GM23248 (cell line): ENCODE measurements at regions not wholly inside any gene's neighbourhood (a gene's known extent, or its start where the extent isn't known, plus 50 kb on each side); places are given as distances from the start of the nearest gene placed in this dataset.

Experiments used
- DNase-seq: peaks from one replicate; pipeline ENCODE4 v3.0.0-alpha.2; 2015
- H2AFZ ChIP-seq: fragments of 200-600 bp; sonication (generic); 2 replicates; pipeline ENCODE4 v1.6.1; 2016; ENCODE audit warnings: antibody characterized with exemption
- H3F3A ChIP-seq: fragments of 200-600 bp; sonication (generic); 2 replicates; pipeline ENCODE4 v1.6.1; 2016; ENCODE audit warnings: mild to moderate bottlenecking, antibody characterized with exemption, mixed run types; ENCODE audit not compliant: insufficient read depth
- H3K27ac ChIP-seq: fragments of 200-600 bp; sonication (generic); 2 replicates; pipeline ENCODE4 v1.5.1; 2016; ENCODE audit warnings: mild to moderate bottlenecking
- H3K27me3 ChIP-seq: fragments of 200-600 bp; sonication (generic); replicated peaks from 2 replicates; pipeline ENCODE4 v1.6.1; 2016; ENCODE audit warnings: mild to moderate bottlenecking; ENCODE audit not compliant: insufficient read depth
- H3K36me3 ChIP-seq: fragments of 200-600 bp; sonication (generic); 2 replicates; pipeline ENCODE4 v1.6.1; 2016; ENCODE audit warnings: low read depth, mild to moderate bottlenecking
- H3K4me1 ChIP-seq: fragments of 200-600 bp; sonication (generic); 2 replicates; pipeline ENCODE4 v1.6.1; 2016; ENCODE audit warnings: mild to moderate bottlenecking; ENCODE audit not compliant: insufficient read depth
- H3K4me2 ChIP-seq: fragments of 200-600 bp; sonication (generic); one replicate; pipeline ENCODE4 v1.6.1; 2016; ENCODE audit warnings: mild to moderate bottlenecking; ENCODE audit not compliant: unreplicated experiment
- H3K4me3 ChIP-seq: fragments of 200-600 bp; sonication (generic); 2 replicates; pipeline ENCODE4 v1.5.1; 2016; ENCODE audit warnings: mild to moderate bottlenecking
- H3K79me2 ChIP-seq: fragments of 200-600 bp; sonication (generic); 2 replicates; pipeline ENCODE4 v1.6.1; 2016; ENCODE audit warnings: mild to moderate bottlenecking; ENCODE audit not compliant: insufficient read depth
- H3K9ac ChIP-seq: fragments of 200-600 bp; sonication (generic); 2 replicates; pipeline ENCODE4 v1.6.1; 2016; ENCODE audit warnings: mild to moderate bottlenecking
- H3K9me2 ChIP-seq: fragments of 200-600 bp; sonication (generic); 2 replicates; pipeline ENCODE4 v1.6.1; 2016; ENCODE audit warnings: mixed run types, mild to moderate bottlenecking, moderate library complexity; ENCODE audit not compliant: insufficient read depth
- H3K9me3 ChIP-seq: fragments of 200-600 bp; sonication (generic); one replicate; pipeline ENCODE4 v1.6.1; 2017; ENCODE audit warnings: low read depth
- H4K20me1 ChIP-seq: fragments of 200-600 bp; sonication (generic); 2 replicates; pipeline ENCODE4 v1.6.0; 2016; ENCODE audit not compliant: insufficient read depth
- EZH2 ChIP-seq: fragments of 200-600 bp; sonication (generic); IDR thresholded peaks from 2 replicates; pipeline ENCODE4 v1.6.1; 2018; ENCODE audit warnings: antibody characterized with exemption, mild to moderate bottlenecking; ENCODE audit not compliant: insufficient read depth, poor library complexity, severe bottlenecking
- EZH2phosphoT487 ChIP-seq: fragments of 200-600 bp; sonication (generic); IDR thresholded peaks from 2 replicates; pipeline ENCODE4 v1.6.1; 2018; ENCODE audit warnings: antibody characterized with exemption, moderate library complexity, mild to moderate bottlenecking, low read depth; ENCODE audit not compliant: insufficient read depth
- WGBS, 2 experiments: methylation state at CpG; one replicate each; pipeline ENCODE4 v1.1.6; 2015 to 2017; ENCODE audit warnings: low lambda C conversion rate in 2 of 2, low coverage in 1 of 2; ENCODE audit errors: missing lambda C conversion rate in 2 of 2; 5-methylcytosine and 5-hydroxymethylcytosine counted together
- in situ Hi-C: fragments of 300-500 bp; cut with MboI; formaldehyde crosslinking; loops from 2 replicates; pipeline ENCODE4 v1.15.0; 2020

DNA sequence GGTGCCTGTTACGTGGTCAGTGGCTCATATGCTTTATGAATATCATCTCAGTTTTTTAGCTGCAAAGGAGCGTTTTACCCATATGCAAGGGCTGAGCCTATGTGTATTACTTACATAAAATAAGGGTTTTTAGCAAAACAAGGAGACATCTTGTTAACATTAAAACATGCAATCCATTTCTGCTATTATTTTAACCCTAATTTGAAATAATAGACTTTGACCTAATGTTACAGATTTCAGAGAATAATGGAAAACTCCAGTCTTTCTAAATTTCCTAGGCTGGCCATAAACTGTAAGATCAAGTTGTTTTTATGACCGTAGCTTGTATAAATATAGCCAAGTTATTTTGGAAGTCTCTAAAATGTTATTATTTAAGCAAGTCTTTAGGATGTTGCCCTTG, 121.1 kb upstream of the SEMA6A start:
- no peaks in the 10 kb centered on the region for H3K36me3 ChIP-seq
- H3K4me1 ChIP-seq, result no peaks in the 10 kb centered on the region
- H3K9ac ChIP-seq, result no peak overlapping the region
- H3F3A ChIP-seq, result no peaks in the 10 kb centered on the region
- H3K4me2 ChIP-seq, result no peak overlapping the region
- no peaks in the 10 kb centered on the region for H4K20me1 ChIP-seq
- H3K27me3 ChIP-seq, result no peaks in the 10 kb centered on the region
- 23 to 28% methylated on average over 3 of the region's 3 CpGs for WGBS, 2 experiments
- no peak overlapping the region for H3K4me3 ChIP-seq
- H3K9me2 ChIP-seq, result no peaks in the 10 kb centered on the region
- no peak overlapping the region for H3K27ac ChIP-seq
- no peak overlapping the region for H2AFZ ChIP-seq
- TF ChIP-seq EZH2phosphoT487 (no peak), EZH2 (no peak)
- in situ Hi-C loops, result no loop called here
- H3K9me3 ChIP-seq, result no peaks in the 10 kb centered on the region
- H3K79me2 ChIP-seq, result no peaks in the 10 kb centered on the region
- DNase-seq, result no peak

DNA sequence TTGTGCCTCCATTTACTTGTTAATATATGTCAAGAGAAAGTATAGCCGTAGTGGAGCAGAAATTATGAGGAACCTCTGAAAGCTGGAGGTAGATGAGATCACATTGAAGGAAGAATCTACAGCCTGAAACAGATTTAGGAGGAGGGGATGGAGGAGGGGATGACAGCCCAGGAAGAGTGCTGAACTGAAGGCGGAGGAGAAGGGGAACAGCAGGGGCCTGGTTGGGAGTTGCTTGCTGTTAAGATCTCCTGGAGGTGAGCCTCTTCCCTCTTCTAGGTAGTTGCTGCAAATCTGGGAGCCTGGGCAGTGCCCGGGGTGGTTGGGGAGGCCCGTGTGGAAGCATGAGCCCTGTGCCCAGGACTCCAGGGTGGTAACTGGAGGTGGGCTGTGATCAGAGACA, 111.8 kb upstream of the SEMA6A start:
- no peaks in the 10 kb centered on the region for H3F3A ChIP-seq
- H3K27me3 ChIP-seq, result no peaks in the 10 kb centered on the region
- H3K79me2 ChIP-seq, result no peaks in the 10 kb centered on the region
- no peaks in the 10 kb centered on the region for H3K9me3 ChIP-seq
- no peaks in the 10 kb centered on the region for H3K9me2 ChIP-seq
- no peak overlapping the region for H3K4me2 ChIP-seq
- no peak overlapping the region for H2AFZ ChIP-seq
- no peak overlapping the region for H3K27ac ChIP-seq
- no peak for TF ChIP-seq EZH2
- no peak for TF ChIP-seq EZH2phosphoT487
- no peak for DNase-seq
- no peaks in the 10 kb centered on the region for H3K36me3 ChIP-seq
- H3K4me3 ChIP-seq, result no peak overlapping the region
- no peak overlapping the region for H3K9ac ChIP-seq
- 39 to 51% methylated on average over 4 of the region's 4 CpGs for WGBS, 2 experiments
- no peaks in the 10 kb centered on the region for H3K4me1 ChIP-seq
- no peaks in the 10 kb centered on the region for H4K20me1 ChIP-seq
- in situ Hi-C loops, result no loop called here

DNA sequence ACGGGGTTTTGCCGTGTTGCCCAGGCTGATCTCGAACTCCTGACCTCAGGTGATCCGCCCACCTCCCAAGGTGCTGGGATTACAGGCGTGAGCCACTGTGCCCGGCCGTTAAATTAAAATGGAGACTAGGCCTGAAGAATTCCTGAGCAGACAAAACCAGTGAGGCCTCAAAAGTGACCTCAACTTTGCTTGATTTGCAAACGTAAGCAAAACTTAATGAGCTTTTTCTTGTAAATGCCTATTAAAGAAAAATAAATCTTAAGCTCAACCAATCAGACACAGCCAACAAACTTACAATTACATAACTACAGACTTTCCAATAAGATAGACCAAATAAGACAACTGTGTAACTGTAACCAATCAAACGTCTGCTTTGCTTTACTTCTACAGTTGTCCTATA, 111.3 kb upstream of the SEMA6A start:
- Histone ChIP-seq H3K9me3 (no peaks in the 10 kb centered on the region), H3K4me2 (no peak overlapping the region), H3K79me2 (no peaks in the 10 kb centered on the region), H3K4me1 (no peaks in the 10 kb centered on the region), H3K36me3 (no peaks in the 10 kb centered on the region), H3K9ac (no peak overlapping the region), H2AFZ (no peak overlapping the region), H3K4me3 (no peak overlapping the region), H3F3A (no peaks in the 10 kb centered on the region), H3K27ac (no peak overlapping the region), H3K27me3 (no peaks in the 10 kb centered on the region), H3K9me2 (no peaks in the 10 kb centered on the region), H4K20me1 (no peaks in the 10 kb centered on the region)
- in situ Hi-C loops, result no loop called here
- 53 to 54% methylated on average over 9 of the region's 9 CpGs for WGBS, 2 experiments
- no peak for TF ChIP-seq EZH2phosphoT487
- no peak for TF ChIP-seq EZH2
- DNase-seq, result no peak

DNA sequence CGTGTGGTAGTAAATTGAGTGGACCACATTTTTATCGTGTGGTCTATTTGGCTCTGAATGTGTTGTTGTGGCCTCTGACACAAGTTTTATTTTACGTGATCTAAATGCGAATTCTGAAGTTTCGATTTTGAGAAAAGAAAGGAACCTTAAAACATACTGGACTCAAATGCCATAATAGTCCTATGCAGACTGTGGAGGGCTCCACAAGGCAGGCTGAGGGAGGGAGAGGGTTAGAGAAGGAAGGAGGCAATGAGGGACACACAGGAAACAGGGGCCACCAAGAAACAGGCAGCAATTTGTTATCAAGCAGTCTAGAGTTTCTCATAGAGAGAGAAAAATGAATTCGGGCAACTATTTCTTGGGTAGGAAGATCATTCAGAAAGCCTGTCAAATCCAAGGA, 110.4 kb upstream of the SEMA6A start:
- no peak overlapping the region for H3K4me2 ChIP-seq
- WGBS, 2 experiments, result 66 to 70% methylated on average over 6 of the region's 6 CpGs
- H2AFZ ChIP-seq, result no peak overlapping the region
- H3K9me3 ChIP-seq, result no peaks in the 10 kb centered on the region
- DNase-seq, result no peak
- H3K9ac ChIP-seq, result no peak overlapping the region
- H3K36me3 ChIP-seq, result no peaks in the 10 kb centered on the region
- no peaks in the 10 kb centered on the region for H4K20me1 ChIP-seq
- no peaks in the 10 kb centered on the region for H3K27me3 ChIP-seq
- in situ Hi-C loops, result no loop called here
- no peaks in the 10 kb centered on the region for H3K4me1 ChIP-seq
- no peak overlapping the region for H3K4me3 ChIP-seq
- no peak overlapping the region for H3K27ac ChIP-seq
- no peaks in the 10 kb centered on the region for H3K9me2 ChIP-seq
- no peak for TF ChIP-seq EZH2
- no peak for TF ChIP-seq EZH2phosphoT487
- H3K79me2 ChIP-seq, result no peaks in the 10 kb centered on the region
- H3F3A ChIP-seq, result no peaks in the 10 kb centered on the region

DNA sequence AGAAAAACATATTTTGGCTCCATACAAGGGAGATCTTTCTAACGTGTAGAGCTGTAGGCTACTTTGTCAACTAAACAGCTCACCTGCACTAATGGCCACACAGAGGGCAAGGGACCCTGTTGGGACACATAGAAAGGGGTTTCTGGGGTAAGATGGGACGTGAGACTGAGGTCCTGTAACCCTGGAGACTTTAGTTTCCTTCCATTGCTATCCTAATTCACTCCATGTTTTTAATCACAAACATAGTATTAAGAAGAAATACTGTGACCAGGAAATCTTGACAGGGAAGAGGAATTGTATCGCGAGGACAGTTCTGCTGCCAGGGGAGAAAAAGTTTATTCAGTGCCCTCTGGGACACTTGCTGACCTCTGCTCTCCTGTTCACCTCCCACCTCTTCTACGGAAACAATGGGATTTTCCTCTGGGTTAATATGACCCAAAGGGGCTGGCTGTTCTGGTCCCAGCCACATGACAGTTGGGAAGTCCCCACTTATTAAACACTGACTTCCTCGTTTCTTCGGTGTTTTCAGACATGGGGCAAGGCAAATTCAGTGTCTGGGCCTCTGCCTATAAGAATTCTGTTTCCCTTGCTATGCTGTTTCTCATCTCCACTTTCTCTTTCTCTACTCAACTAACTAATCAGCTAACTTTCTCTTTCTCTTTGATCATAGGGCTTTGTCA, 106.9 kb upstream of the SEMA6A start:
- H3K36me3 ChIP-seq, result no peaks in the 10 kb centered on the region
- no peaks in the 10 kb centered on the region for H4K20me1 ChIP-seq
- no peak overlapping the region for H3K27ac ChIP-seq
- 38 to 46% methylated on average over 7 of the region's 7 CpGs for WGBS, 2 experiments
- in situ Hi-C loops, result no loop called here
- H3K27me3 ChIP-seq, result no peaks in the 10 kb centered on the region
- H3K9ac ChIP-seq, result no peak overlapping the region
- H3K4me3 ChIP-seq, result no peak overlapping the region
- no peak overlapping the region for H3K4me2 ChIP-seq
- TF ChIP-seq EZH2phosphoT487 (no peak), EZH2 (no peak)
- H3K9me3 ChIP-seq, result no peaks in the 10 kb centered on the region
- no peaks in the 10 kb centered on the region for H3K9me2 ChIP-seq
- H2AFZ ChIP-seq, result no peak overlapping the region
- no peaks in the 10 kb centered on the region for H3K4me1 ChIP-seq
- no peak for DNase-seq
- no peaks in the 10 kb centered on the region for H3K79me2 ChIP-seq
- H3F3A ChIP-seq, result no peaks in the 10 kb centered on the region
